ENCODE measurements at regions not wholly inside any gene's neighbourhood (a gene's known extent, or its start where the extent isn't known, plus 50 kb on each side); places are given as distances from the start of the nearest gene placed in this dataset.

- TF ChIP-seq EZH2 (IDR thresholded peaks at IDR 0.05), result no peak
- TF ChIP-seq POLR2AphosphoS5 (IDR thresholded peaks at IDR 0.05; ENCODE audit: borderline replicate concordance, low read depth, low read length), result no peak
- no peak for TF ChIP-seq FOXP2 (optimal IDR thresholded peaks at IDR 0.05; ENCODE audit: control extremely low read depth, extremely low read length, insufficient read depth)
These were observed 74.2 kb upstream of the FNDC3B start for GRCh38 chr3:171965067-171965712.
